K562 (cell line): ENCODE measurements at regions not wholly inside any gene's neighbourhood (a gene's known extent, or its start where the extent isn't known, plus 50 kb on each side); places are given as distances from the start of the nearest gene placed in this dataset.

Source experiments
- ATAC-seq: fragments of 200-7000 bp; cut with Tn5 transposase; 3 replicates; pipeline ENCODE4 v1.9.1; 2020; ENCODE audit warnings: moderate library complexity
- BruUV-seq: library from RNA; stranded (reverse); fragments of 400-500 nt; replicated peaks from 2 replicates; lab custom pipeline; 2021; lab: Mats Ljungman, UMichigan
- CTCF ChIA-PET: fragments of 300-600 bp; formaldehyde crosslinking; extraction: SDS; loops from one replicate; lab custom pipeline; 2021; ENCODE audit warnings: low intra/inter-chr PET ratio; lab: Yijun Ruan, JAX
- POLR2A ChIA-PET: fragments of 300-600, 350-650 bp; sonication (Branson Sonifier 250); formaldehyde crosslinking; extraction: SDS; loops from one replicate; lab custom pipeline; 2021; ENCODE audit warnings: antibody characterized with exemption, inconsistent platforms; lab: Yijun Ruan, JAX
- DNase-seq, 4 experiments: peaks; one replicate each; pipeline versions ENCODE4 v3.0.0 to v3.0.0-alpha.2; 2011 to 2018; ENCODE audit warnings: low spot score in 3 of 4, mixed read lengths in 3 of 4; ENCODE audit errors: extremely low read depth in 1 of 4
- FAIRE-seq: peaks from 2 replicates; lab custom pipeline; 2011; peaks lifted over from hg19 to GRCh38; lab: Jason Lieb, UNC
- H2AFZ ChIP-seq: 2 replicates; pipeline ENCODE4 v1.6.0; 2011; ENCODE audit warnings: low read depth, low read length, control low read depth, inconsistent platforms
- H3K27ac ChIP-seq: fragments of 200-600 bp; 3 replicates; pipeline ENCODE4 v1.8.0; 2011; ENCODE audit warnings: low read depth, mild to moderate bottlenecking, control low read depth, inconsistent platforms, low read length, moderate library complexity, mixed read lengths; ENCODE audit errors: extremely low read depth
- H3K27me3 ChIP-seq, 2 experiments: fragments of 300-600 bp in 1 of 2; 2 replicates in 1 of 2; 3 replicates in 1 of 2; pipeline versions ENCODE4 v1.6.0 to v1.8.0; 2011; ENCODE audit warnings: inconsistent platforms in 2 of 2, low read length in 2 of 2, mild to moderate bottlenecking in 1 of 2, mixed read lengths in 1 of 2, moderate library complexity in 1 of 2; ENCODE audit not compliant: control insufficient read depth in 2 of 2, insufficient read depth in 2 of 2
- H3K36me3 ChIP-seq: fragments of 300-600 bp; 3 replicates; pipeline ENCODE4 v1.8.0; 2011; ENCODE audit warnings: mild to moderate bottlenecking, low read length, inconsistent platforms; ENCODE audit not compliant: control insufficient read depth, insufficient read depth
- H3K4me1 ChIP-seq, 2 experiments: fragments of 200-600 bp in 1 of 2; replicated peaks in 1 of 2; 2 replicates in 1 of 2; 3 replicates in 1 of 2; pipeline versions ENCODE4 v1.5.1 to v1.8.0; 2011; ENCODE audit warnings: inconsistent platforms in 2 of 2, low read length in 2 of 2, mild to moderate bottlenecking in 1 of 2, mixed read lengths in 1 of 2, moderate library complexity in 1 of 2; ENCODE audit not compliant: control insufficient read depth in 2 of 2, insufficient read depth in 2 of 2
- H3K4me2 ChIP-seq: 2 replicates; pipeline ENCODE4 v1.6.1; 2011; ENCODE audit warnings: low read length, control low read depth, inconsistent platforms, mixed read lengths; ENCODE audit not compliant: insufficient read depth
- H3K4me3 ChIP-seq: fragments of 200-600 bp; sonication (generic), shearing (Covaris generic); 2 replicates; pipeline ENCODE4 v1.5.1; 2016; ENCODE audit warnings: control low read depth, inconsistent platforms
- H3K79me2 ChIP-seq: fragments of 200-600 bp; 3 replicates; pipeline ENCODE4 v1.8.0; 2011; ENCODE audit warnings: low read length, inconsistent platforms; ENCODE audit not compliant: control insufficient read depth, insufficient read depth
- H3K9ac ChIP-seq, 2 experiments: 2 replicates each; pipeline versions ENCODE4 v1.6.0 to v1.6.1; 2011; ENCODE audit warnings: low read depth in 2 of 2, low read length in 2 of 2, control low read depth in 1 of 2, inconsistent platforms in 1 of 2, mild to moderate bottlenecking in 1 of 2, mixed read lengths in 1 of 2; ENCODE audit not compliant: insufficient read depth in 1 of 2
- H3K9me1 ChIP-seq: one replicate; pipeline ENCODE4 v1.6.0; 2011; ENCODE audit warnings: inconsistent platforms, mild to moderate bottlenecking, low read length, moderate library complexity; ENCODE audit not compliant: control insufficient read depth, insufficient read depth
- H3K9me3 ChIP-seq: replicated peaks from 2 replicates; pipeline ENCODE4 v1.5.1; 2011; ENCODE audit warnings: low read depth, low read length, inconsistent platforms; ENCODE audit not compliant: control insufficient read depth, insufficient read depth
- H4K20me1 ChIP-seq: replicated peaks from 2 replicates; pipeline ENCODE4 v1.6.1; 2011; ENCODE audit warnings: low read length, inconsistent platforms, mixed read lengths; ENCODE audit not compliant: control insufficient read depth, insufficient read depth
- CHCHD3 ChIP-seq: fragments of 250-450 bp; sonication (Bioruptor Pico); IDR thresholded peaks from 2 replicates; pipeline ENCODE4 v2.1.2; 2022; ENCODE audit warnings: mild to moderate bottlenecking
- HNRNPLL ChIP-seq: fragments of 200-400 bp; formaldehyde crosslinking; IDR thresholded peaks from 2 replicates; pipeline ENCODE4 v1.6.1; 2017; ENCODE audit warnings: low read length, low read depth, mild to moderate bottlenecking; ENCODE audit not compliant: poor library complexity, severe bottlenecking
- HOXB6 ChIP-seq: fragments of 250-450 bp; sonication (Bioruptor Pico); IDR thresholded peaks from 2 replicates; pipeline ENCODE4 v1.5.1; 2022; ENCODE audit warnings: mild to moderate bottlenecking, borderline replicate concordance
- KLF13 ChIP-seq: fragments of 450-650 bp; IDR thresholded peaks from 2 replicates; pipeline ENCODE4 v1.6.1; 2016; ENCODE audit warnings: missing genetic modification characterization, low read depth, mild to moderate bottlenecking, missing compliant biosample characterization, moderate library complexity, borderline replicate concordance
- KLF6 ChIP-seq: fragments of 250-450 bp; sonication (Bioruptor Pico); IDR thresholded peaks from 2 replicates; pipeline ENCODE4 v1.4.0; 2020; ENCODE audit warnings: mild to moderate bottlenecking, moderate library complexity, borderline replicate concordance
- NFYB ChIP-seq: IDR thresholded peaks from 2 replicates; pipeline ENCODE4 v1.6.1; 2011; ENCODE audit warnings: mild to moderate bottlenecking, moderate library complexity; ENCODE audit not compliant: insufficient read length; ENCODE audit errors: extremely low read depth
- NRF1 ChIP-seq, 2 experiments: fragments of 450-650 bp; IDR thresholded peaks in 1 of 2; conservative IDR thresholded peaks in 1 of 2; 2 replicates each; pipeline ENCODE4 v1.6.1; 2014; ENCODE audit warnings: mild to moderate bottlenecking in 2 of 2
- POLR2A ChIP-seq: fragments of 450-650 bp; conservative IDR thresholded peaks from 2 replicates; pipeline ENCODE4 v1.6.1; 2016
- POLR2AphosphoS2 ChIP-seq: IDR thresholded peaks from 2 replicates; pipeline ENCODE4 v1.6.1; 2012; ENCODE audit warnings: low read length, improper control_type of control experiment
- SIN3B ChIP-seq: fragments of 450-650 bp; IDR thresholded peaks from 2 replicates; pipeline ENCODE4 v1.6.1; 2017; ENCODE audit warnings: low read depth, mild to moderate bottlenecking, moderate library complexity
- SIX5 ChIP-seq, 2 experiments: IDR thresholded peaks; 2 replicates each; pipeline ENCODE4 v1.6.1; 2011; ENCODE audit warnings: low read length in 2 of 2, borderline replicate concordance in 1 of 2, low read depth in 1 of 2, mild to moderate bottlenecking in 1 of 2, moderate library complexity in 1 of 2; ENCODE audit not compliant: insufficient read depth in 1 of 2
- TARDBP ChIP-seq: fragments of 450-650 bp; IDR thresholded peaks from 2 replicates; pipeline ENCODE4 v1.6.1; 2016
- TBP ChIP-seq: optimal IDR thresholded peaks from 2 replicates; pipeline ENCODE3; 2011; ENCODE audit warnings: low read depth, low read length, improper control_type of control experiment
- ZC3H8 ChIP-seq: fragments of 450-650 bp; IDR thresholded peaks from 2 replicates; pipeline ENCODE4 v1.6.1; 2017
- ZNF668 ChIP-seq: fragments of 250-450 bp; sonication (Bioruptor Pico); IDR thresholded peaks from 2 replicates; pipeline ENCODE4 v1.8.0; 2022; ENCODE audit warnings: mild to moderate bottlenecking, inconsistent platforms
- WGBS: fragments of 100-300 bp; shearing (Covaris generic); methylation state at CpG from one replicate; pipeline ENCODE4 v1.1.6; 2016; ENCODE audit warnings: low coverage, mixed read lengths; ENCODE audit not compliant: insufficient coverage; ENCODE audit errors: missing lambda C conversion rate; 5-methylcytosine and 5-hydroxymethylcytosine counted together
- in situ Hi-C: fragments of 300-500 bp; cut with MboI; formaldehyde crosslinking; loops from 4 replicates; pipeline ENCODE4 v1.15.0; 2018; ENCODE audit warnings: inconsistent platforms, mixed read lengths
- intact Hi-C: fragments of 100-400 bp; cut with micrococcal nuclease; formaldehyde crosslinking; loops from 2 replicates; pipeline ENCODE4 v1.14.2; 2022
- TF ChIP-seq, protein P1 (sequence below): IDR thresholded peaks from 2 replicates; pipeline ENCODE4 v1.6.1; 2011; ENCODE audit warnings: borderline replicate concordance, low read depth, mild to moderate bottlenecking, moderate library complexity, low read length; ENCODE audit not compliant: insufficient read depth, poor library complexity, severe bottlenecking
- TF ChIP-seq, protein P2 (sequence below): fragments of 250-450 bp; sonication (Bioruptor Pico); IDR thresholded peaks from 2 replicates; pipeline ENCODE4 v1.8.0; 2022; ENCODE audit warnings: moderate library complexity, mild to moderate bottlenecking, inconsistent platforms
- TF ChIP-seq, protein P3 (sequence below): fragments of 450-650 bp; formaldehyde crosslinking; IDR thresholded peaks from 2 replicates; pipeline ENCODE4 v1.4.0; 2020; ENCODE audit warnings: mild to moderate bottlenecking, moderate library complexity
- TF ChIP-seq, protein P4 (sequence below): sonication (generic); formaldehyde crosslinking; IDR thresholded peaks from 2 replicates; pipeline ENCODE4 v1.8.1; 2022; ENCODE audit warnings: missing genetic modification reagents

DNA sequence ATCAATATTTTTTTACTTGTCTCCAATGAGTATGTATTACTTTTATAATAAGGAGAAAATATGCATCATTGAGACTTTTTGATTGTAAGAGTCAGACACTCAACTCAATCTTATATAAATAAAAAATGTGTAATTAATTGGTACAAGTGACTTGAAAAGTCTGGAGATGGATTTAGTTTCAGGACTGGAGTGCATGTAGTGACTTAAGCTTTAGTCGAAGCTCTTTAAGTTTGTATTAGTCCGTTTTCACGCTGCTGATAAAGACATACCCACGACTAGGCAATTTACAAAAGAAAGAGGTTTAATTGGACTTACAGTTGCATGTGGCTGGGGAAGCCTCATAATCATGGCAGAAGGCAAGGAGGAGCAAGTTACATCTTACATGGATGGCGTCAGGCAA, 60.7 kb upstream of the NKD1 start:
- Histone ChIP-seq H3K4me3 (no peak overlapping the region), H4K20me1 (no peaks in the 10 kb centered on the region), H3K79me2 (no peaks in the 10 kb centered on the region), H3K4me1 (no peaks in the 10 kb centered on the region), H3K9me1 (no peaks in the 10 kb centered on the region), H3K27ac (no peak overlapping the region), H3K9me3 (no peaks in the 10 kb centered on the region), H3K4me2 (no peak overlapping the region), H3K27me3 (no peaks in the 10 kb centered on the region), H3K36me3 (no peaks in the 10 kb centered on the region), H3K9ac (no peak overlapping the region), H2AFZ (no peak overlapping the region)
- CTCF ChIA-PET, result no interaction called here
- TF ChIP-seq, protein P1, sequence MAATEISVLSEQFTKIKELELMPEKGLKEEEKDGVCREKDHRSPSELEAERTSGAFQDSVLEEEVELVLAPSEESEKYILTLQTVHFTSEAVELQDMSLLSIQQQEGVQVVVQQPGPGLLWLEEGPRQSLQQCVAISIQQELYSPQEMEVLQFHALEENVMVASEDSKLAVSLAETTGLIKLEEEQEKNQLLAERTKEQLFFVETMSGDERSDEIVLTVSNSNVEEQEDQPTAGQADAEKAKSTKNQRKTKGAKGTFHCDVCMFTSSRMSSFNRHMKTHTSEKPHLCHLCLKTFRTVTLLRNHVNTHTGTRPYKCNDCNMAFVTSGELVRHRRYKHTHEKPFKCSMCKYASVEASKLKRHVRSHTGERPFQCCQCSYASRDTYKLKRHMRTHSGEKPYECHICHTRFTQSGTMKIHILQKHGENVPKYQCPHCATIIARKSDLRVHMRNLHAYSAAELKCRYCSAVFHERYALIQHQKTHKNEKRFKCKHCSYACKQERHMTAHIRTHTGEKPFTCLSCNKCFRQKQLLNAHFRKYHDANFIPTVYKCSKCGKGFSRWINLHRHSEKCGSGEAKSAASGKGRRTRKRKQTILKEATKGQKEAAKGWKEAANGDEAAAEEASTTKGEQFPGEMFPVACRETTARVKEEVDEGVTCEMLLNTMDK, result no peak
- TF ChIP-seq, protein P2, sequence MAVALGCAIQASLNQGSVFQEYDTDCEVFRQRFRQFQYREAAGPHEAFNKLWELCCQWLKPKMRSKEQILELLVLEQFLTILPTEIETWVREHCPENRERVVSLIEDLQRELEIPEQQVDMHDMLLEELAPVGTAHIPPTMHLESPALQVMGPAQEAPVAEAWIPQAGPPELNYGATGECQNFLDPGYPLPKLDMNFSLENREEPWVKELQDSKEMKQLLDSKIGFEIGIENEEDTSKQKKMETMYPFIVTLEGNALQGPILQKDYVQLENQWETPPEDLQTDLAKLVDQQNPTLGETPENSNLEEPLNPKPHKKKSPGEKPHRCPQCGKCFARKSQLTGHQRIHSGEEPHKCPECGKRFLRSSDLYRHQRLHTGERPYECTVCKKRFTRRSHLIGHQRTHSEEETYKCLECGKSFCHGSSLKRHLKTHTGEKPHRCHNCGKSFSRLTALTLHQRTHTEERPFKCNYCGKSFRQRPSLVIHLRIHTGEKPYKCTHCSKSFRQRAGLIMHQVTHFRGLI, result no peak
- TF ChIP-seq SIX5 (IDR thresholded peaks at IDR 0.05; ENCODE audit: borderline replicate concordance in 1 of 2, insufficient read depth in 1 of 2, low read depth in 1 of 2, low read length in 2 of 2) (no peak), ZNF668 (CRISPR knock-in tag) (no peak), NRF1 (conservative IDR thresholded peaks at IDR 0.05 in 1 of 2, IDR thresholded peaks at IDR 0.05 in 1 of 2) (no peak), HOXB6 (CRISPR knock-in tag) (no peak), TBP (no peak), KLF6 (CRISPR knock-in tag) (no peak), KLF13 (tag) (no peak), CHCHD3 (no peak), POLR2A (no peak), NFYB (no peak), POLR2AphosphoS2 (no peak), SIN3B (no peak), TARDBP (no peak), ZC3H8 (no peak), HNRNPLL (no peak)
- TF ChIP-seq, protein P3, sequence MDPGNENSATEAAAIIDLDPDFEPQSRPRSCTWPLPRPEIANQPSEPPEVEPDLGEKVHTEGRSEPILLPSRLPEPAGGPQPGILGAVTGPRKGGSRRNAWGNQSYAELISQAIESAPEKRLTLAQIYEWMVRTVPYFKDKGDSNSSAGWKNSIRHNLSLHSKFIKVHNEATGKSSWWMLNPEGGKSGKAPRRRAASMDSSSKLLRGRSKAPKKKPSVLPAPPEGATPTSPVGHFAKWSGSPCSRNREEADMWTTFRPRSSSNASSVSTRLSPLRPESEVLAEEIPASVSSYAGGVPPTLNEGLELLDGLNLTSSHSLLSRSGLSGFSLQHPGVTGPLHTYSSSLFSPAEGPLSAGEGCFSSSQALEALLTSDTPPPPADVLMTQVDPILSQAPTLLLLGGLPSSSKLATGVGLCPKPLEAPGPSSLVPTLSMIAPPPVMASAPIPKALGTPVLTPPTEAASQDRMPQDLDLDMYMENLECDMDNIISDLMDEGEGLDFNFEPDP, result no peak
- TF ChIP-seq, protein P4, sequence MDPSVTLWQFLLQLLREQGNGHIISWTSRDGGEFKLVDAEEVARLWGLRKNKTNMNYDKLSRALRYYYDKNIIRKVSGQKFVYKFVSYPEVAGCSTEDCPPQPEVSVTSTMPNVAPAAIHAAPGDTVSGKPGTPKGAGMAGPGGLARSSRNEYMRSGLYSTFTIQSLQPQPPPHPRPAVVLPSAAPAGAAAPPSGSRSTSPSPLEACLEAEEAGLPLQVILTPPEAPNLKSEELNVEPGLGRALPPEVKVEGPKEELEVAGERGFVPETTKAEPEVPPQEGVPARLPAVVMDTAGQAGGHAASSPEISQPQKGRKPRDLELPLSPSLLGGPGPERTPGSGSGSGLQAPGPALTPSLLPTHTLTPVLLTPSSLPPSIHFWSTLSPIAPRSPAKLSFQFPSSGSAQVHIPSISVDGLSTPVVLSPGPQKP (CRISPR knock-in tag), result no peak
- ATAC-seq, result no peak
- no TSS peak for BruUV-seq
- in situ Hi-C loops, result no loop called here
- WGBS, result 0% methylated on average over 5 of the region's 5 CpGs
- DNase-seq, result no peak
- FAIRE-seq, result no peak
- intact Hi-C loops, result no loop called here
- POLR2A ChIA-PET, result interaction anchor here (1.0 kb wide), 1 partner anchor 9 kb away, joined by 3 read pairs; no protein-coding TSS in a partner anchor
